Activated CD4-positive, alpha-beta memory T cell treated with anti-CD3 and anti-CD28 coated beads, Interleukin-2, amount 10 ng/mL, durations not matched to agents 7 days and 5 days (primary cell): ENCODE measurements at regions not wholly inside any gene's neighbourhood (a gene's known extent, or its start where the extent isn't known, plus 50 kb on each side); places are given as distances from the start of the nearest gene placed in this dataset.
"Not testable (repeated sequence)": the region's sequence is repeated elsewhere in the genome, so short reads cannot be mapped to it uniquely, and the experiment has no call there.

Source experiments
- CTCF ChIA-PET: fragments of 350-600 bp; sonication (Branson Sonifier 250); formaldehyde crosslinking; loops from one replicate; lab custom pipeline; 2021; ENCODE audit warnings: antibody characterized with exemption, inconsistent platforms; lab: Charles Lee
- POLR2A ChIA-PET: fragments of 350-600 bp; sonication (Branson Sonifier 250); formaldehyde crosslinking; loops from one replicate; lab custom pipeline; 2021; ENCODE audit warnings: antibody characterized with exemption; lab: Charles Lee
- DNase-seq: peaks from one replicate; pipeline ENCODE4 v3.0.0-alpha.2; 2020
- H3K27ac Mint-ChIP-seq: one replicate; pipeline ENCODE4 v1.8.0; 2021; ENCODE audit warnings: mild to moderate bottlenecking, mixed read lengths
- H3K27me3 Mint-ChIP-seq: one replicate; pipeline ENCODE4 v1.8.0; 2021; ENCODE audit warnings: mixed read lengths
- H3K36me3 Mint-ChIP-seq: one replicate; pipeline ENCODE4 v1.8.0; 2021; ENCODE audit warnings: low read depth, mixed read lengths
- H3K4me1 Mint-ChIP-seq: one replicate; pipeline ENCODE4 v1.8.0; 2021; ENCODE audit warnings: mixed read lengths
- H3K4me3 Mint-ChIP-seq: one replicate; pipeline ENCODE4 v1.8.0; 2021; ENCODE audit warnings: mild to moderate bottlenecking, mixed read lengths
- H3K9me3 Mint-ChIP-seq: one replicate; pipeline ENCODE4 v1.8.0; 2021; ENCODE audit warnings: mixed read lengths

DNA sequence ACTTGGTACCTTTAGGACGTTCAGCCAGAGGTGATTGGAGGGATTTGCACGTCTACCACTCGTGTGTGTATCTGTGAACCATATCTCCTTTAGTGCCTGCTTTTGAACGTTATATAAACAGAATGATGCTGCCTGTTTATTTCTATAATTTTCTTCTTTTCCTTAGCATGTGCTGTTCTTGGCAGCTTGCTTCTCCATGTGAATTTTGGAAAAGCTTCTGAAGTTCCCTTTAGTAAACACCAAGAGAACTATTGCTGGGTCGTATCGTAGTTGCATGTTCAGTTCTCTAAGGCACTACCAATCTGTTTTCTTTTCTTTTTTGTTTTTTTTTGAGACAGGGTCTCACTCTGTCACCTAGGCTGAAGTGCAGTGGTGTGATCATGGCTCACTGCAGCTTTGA is 73.8 kb upstream of the FANCC start:
- H3K36me3 Mint-ChIP-seq, POLR2A ChIA-PET, H3K27ac Mint-ChIP-seq, DNase-seq, H3K9me3 Mint-ChIP-seq, H3K4me1 Mint-ChIP-seq, CTCF ChIA-PET, H3K4me3 Mint-ChIP-seq: not testable (repeated sequence)
- H3K27me3 Mint-ChIP-seq = peaks cover 10% of the 10 kb centered on the region

DNA sequence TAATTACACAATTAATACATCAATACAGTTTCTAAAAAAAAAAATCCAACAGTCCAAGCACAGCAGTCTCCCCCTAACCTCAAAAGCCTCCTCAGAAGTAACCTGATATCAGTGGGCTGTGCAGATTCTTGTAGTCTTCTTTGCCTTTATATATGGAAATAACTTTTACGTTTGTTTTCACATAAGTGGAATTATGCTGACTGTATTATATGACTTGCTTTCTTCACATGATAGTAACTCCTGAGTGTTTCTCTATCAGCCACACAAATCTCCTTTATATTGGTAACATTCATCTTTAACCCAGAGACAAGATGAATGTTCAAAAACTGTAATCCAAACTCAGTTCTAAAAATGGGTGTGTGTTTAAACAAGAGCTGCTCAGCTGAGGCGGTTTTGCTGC is 71.9 kb upstream of the FANCC start:
- Mint-ChIP-seq H3K4me3 (no peak overlapping the region), H3K27me3 (peaks cover 11% of the 10 kb centered on the region), H3K27ac (no peak overlapping the region), H3K9me3 (no peaks in the 10 kb centered on the region), H3K4me1 (no peaks in the 10 kb centered on the region), H3K36me3 (no peaks in the 10 kb centered on the region)
- ChIA-PET POLR2A (no interaction called here), CTCF (interaction anchor here (0.6 kb wide), 1 partner anchor 28 kb away, joined by 4 read pairs; no protein-coding TSS in a partner anchor)
- DNase-seq = no peak

DNA sequence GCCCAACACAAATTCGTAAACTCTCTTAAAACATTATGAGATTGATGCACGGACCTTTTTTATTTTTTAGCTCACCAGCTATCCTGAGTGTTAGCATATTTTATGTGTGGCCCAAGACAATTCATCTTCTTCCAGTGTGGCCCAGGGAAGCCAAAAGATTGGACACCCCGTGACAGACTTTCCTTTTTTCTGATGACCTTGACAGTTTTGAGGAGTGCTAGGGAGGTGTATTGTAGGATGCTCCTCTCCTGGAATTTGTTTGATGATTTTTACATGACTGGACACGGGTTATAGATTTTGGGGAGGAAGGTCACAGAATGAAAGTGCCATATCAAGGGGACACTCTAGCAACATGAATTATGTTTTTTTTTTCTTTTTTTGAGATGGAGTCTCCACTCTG is 69.3 kb upstream of the FANCC start:
- no peak for DNase-seq
- Mint-ChIP-seq H3K9me3 (no peaks in the 10 kb centered on the region), H3K27me3 (peaks cover 20% of the 10 kb centered on the region), H3K36me3 (no peaks in the 10 kb centered on the region), H3K27ac (no peak overlapping the region), H3K4me1 (no peaks in the 10 kb centered on the region), H3K4me3 (no peak overlapping the region)
- ChIA-PET CTCF (no interaction called here), POLR2A (no interaction called here)

DNA sequence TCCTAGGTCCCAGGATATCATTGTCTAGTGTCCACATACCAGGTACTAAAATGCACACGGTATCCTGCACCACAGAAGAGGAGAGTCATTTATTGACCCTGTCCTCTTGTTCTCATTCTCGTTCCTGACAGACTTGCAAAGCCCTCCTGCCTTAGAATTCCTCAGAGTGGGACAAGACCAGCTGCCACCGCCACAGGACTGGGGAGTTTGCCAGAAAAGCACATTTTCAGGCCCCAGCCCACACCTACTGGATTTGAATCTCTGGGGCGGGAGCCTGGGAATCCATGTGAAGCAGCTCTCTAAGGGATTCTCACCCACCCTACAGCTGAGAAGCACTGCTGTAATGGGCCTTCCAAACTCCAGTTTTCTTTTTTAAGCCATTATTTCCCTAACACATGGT is 68.0 kb upstream of the FANCC start:
- no peaks in the 10 kb centered on the region for H3K36me3 Mint-ChIP-seq
- no peaks in the 10 kb centered on the region for H3K4me1 Mint-ChIP-seq
- ChIA-PET POLR2A (no interaction called here), CTCF (no interaction called here)
- no peak for DNase-seq
- H3K4me3 Mint-ChIP-seq = no peak overlapping the region
- H3K27ac Mint-ChIP-seq = no peak overlapping the region
- H3K9me3 Mint-ChIP-seq = no peaks in the 10 kb centered on the region
- peaks cover 28% of the 10 kb centered on the region for H3K27me3 Mint-ChIP-seq

DNA sequence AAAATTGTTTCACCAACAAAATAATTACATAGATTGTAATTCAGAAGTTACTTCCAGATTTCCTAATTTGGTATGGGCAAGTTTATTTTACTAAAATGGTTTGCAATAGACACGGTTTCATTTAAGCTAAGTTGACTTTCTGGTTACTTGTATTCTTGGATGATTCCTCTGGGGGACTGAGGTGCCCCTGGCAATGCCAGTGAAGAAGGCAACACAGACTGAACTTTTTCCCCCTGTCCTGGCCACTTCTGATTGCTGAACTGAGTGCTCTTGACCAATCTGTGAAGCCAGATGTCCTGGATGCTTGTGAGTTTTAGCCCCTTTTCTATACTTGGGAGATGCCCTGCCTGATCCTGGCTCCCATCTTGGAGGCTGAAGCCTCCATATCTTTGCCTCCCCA is 66.3 kb upstream of the FANCC start:
- H3K4me1 Mint-ChIP-seq = no peaks in the 10 kb centered on the region
- DNase-seq = no peak
- peaks cover 35% of the 10 kb centered on the region for H3K27me3 Mint-ChIP-seq
- no peak overlapping the region for H3K27ac Mint-ChIP-seq
- no peaks in the 10 kb centered on the region for H3K9me3 Mint-ChIP-seq
- no peaks in the 10 kb centered on the region for H3K36me3 Mint-ChIP-seq
- ChIA-PET POLR2A (no interaction called here), CTCF (no interaction called here)
- no peak overlapping the region for H3K4me3 Mint-ChIP-seq

DNA sequence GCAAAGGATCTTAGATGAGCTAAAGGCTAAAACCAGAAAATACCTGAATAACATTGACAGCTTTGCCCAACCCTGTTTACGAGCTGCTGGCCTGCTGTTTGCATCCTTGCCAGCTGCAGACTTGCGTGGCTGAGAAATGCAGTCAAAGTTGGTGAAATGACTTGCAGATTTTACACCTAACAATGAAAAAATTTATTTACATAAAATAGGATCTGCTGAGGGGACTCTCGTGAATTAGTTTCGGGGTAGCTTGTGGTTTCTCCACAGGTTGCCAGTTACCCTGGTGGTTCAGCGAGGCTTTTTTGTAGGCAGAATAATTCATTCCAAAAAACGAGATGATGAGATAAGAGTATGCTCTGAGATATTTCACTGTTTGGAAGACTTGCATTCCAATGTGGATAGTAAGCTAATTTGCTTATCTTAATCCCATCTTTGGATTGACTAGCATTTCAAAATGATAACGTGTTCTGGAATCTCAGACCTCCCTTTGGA is 65.7 kb upstream of the FANCC start:
- CTCF ChIA-PET = interaction anchor here (1.3 kb wide), 1 partner anchor 834 kb away, joined by 4 read pairs; no protein-coding TSS in a partner anchor
- Mint-ChIP-seq H3K4me3 (no peak overlapping the region), H3K4me1 (no peaks in the 10 kb centered on the region), H3K9me3 (no peaks in the 10 kb centered on the region), H3K27me3 (peaks cover 37% of the 10 kb centered on the region), H3K27ac (no peak overlapping the region), H3K36me3 (no peaks in the 10 kb centered on the region)
- POLR2A ChIA-PET = no interaction called here
- DNase-seq = no peak

DNA sequence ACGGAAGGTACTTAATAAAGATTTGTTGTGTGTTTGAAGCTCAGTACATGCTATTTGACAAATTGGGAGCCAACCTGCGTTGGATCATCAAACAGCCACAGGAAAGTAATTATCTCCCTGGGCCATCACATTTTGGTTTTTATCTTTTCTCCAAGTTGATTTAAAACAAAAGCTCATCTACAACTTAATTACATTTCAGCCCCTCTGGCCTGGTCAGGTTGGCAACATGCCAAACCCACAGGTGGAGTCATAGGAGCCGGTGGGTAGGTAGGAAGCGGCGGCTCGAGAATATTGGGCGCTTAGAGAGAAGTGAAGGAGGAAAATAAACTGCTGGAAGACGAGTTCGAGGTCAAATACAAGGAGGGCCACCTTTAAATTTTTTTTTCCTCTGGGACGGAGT is 64.9 kb upstream of the FANCC start:
- Mint-ChIP-seq H3K4me1 (no peaks in the 10 kb centered on the region), H3K27me3 (peaks cover 40% of the 10 kb centered on the region), H3K4me3 (no peak overlapping the region), H3K27ac (no peak overlapping the region), H3K36me3 (no peaks in the 10 kb centered on the region), H3K9me3 (no peaks in the 10 kb centered on the region)
- ChIA-PET CTCF (interaction anchor here (1.3 kb wide), 1 partner anchor 835 kb away, joined by 4 read pairs; no protein-coding TSS in a partner anchor), POLR2A (no interaction called here)
- no peak for DNase-seq

DNA sequence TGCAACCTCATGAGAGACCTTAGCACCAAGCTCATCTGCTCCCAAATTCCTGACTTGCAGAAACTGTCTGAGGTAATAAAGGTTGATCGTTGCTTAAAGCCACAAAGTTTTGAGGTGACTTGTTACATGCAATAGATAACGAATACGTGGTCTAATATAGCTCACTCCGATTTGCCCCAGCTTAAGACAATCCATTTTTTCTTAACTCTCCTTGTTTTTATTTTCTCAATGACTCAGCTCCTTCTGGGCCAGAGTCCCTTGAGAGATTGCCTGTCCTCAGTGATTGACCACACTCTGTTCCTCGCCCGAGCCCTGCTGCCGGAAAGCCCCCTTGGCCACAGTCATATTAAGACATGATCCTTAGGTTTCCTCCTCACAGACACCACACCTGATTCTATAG is 63.7 kb upstream of the FANCC start:
- no peak for DNase-seq
- Mint-ChIP-seq H3K9me3 (no peaks in the 10 kb centered on the region), H3K27me3 (peaks cover 38% of the 10 kb centered on the region), H3K36me3 (no peaks in the 10 kb centered on the region), H3K27ac (no peak overlapping the region), H3K4me1 (no peaks in the 10 kb centered on the region), H3K4me3 (no peak overlapping the region)
- ChIA-PET POLR2A (no interaction called here), CTCF (no interaction called here)

DNA sequence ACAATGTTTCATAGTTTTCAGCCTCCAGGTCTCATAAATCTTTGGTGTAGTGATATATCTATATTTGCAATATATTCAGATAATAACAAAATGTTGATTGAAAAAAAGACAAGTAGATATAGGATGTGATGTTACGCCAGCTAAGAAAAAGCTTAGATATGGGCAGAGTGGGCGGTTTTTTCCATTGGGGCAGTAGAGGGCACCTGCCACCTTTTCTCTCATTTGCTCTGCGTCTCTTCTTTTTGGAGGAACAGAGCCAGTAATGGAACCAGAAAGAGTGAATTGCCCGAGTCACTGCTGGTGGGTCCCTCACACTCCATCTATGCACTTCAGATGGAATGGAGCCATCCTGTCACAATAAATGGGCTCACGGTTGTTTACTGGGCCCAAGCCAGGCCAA is 62.1 kb upstream of the FANCC start:
- Mint-ChIP-seq H3K4me3 (no peak overlapping the region), H3K4me1 (no peaks in the 10 kb centered on the region), H3K27ac (no peak overlapping the region), H3K9me3 (no peaks in the 10 kb centered on the region), H3K36me3 (no peaks in the 10 kb centered on the region), H3K27me3 (peaks cover 38% of the 10 kb centered on the region)
- CTCF ChIA-PET = interaction anchor here (0.9 to 4.2 kb wide), 2 partner anchors 58 to 838 kb away, joined by 3 to 13 read pairs; no protein-coding TSS in a partner anchor
- POLR2A ChIA-PET = no interaction called here
- peak; percentile 32 for DNase-seq

DNA sequence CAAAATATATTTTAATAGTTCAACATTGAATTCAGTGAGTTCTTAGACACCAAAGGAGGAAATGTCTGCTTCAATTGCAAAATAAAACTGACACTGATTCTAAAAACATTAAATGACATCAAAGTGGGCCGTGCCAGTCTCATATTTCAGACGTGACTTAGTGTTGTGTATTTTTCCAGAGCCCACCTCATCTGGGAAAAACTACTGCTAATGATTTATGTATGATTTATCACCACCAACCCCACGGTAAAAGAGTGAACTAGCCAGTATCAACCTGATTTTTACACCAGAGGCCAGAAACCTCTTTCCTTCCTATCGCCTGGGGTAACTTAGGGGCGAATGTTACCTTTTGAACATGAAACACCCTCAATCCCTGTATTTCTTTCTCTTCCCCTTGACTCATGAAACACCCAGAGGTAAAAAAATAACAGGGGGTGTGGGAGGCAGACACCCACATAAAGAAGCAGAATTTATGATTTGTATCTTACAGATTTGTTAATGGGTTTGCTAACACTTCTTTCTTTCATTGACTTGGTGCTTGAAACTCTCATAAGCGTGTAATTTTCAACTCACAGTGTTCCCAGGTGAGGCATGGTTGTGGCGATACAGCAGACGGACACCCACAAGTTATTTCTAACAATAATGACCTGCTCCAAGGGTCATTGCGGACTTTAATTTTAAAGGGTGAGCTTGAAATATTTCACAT is 56.4 kb upstream of the FANCC start:
- ChIA-PET POLR2A (no interaction called here), CTCF (no interaction called here)
- H3K4me1 Mint-ChIP-seq = no peaks in the 10 kb centered on the region

DNA sequence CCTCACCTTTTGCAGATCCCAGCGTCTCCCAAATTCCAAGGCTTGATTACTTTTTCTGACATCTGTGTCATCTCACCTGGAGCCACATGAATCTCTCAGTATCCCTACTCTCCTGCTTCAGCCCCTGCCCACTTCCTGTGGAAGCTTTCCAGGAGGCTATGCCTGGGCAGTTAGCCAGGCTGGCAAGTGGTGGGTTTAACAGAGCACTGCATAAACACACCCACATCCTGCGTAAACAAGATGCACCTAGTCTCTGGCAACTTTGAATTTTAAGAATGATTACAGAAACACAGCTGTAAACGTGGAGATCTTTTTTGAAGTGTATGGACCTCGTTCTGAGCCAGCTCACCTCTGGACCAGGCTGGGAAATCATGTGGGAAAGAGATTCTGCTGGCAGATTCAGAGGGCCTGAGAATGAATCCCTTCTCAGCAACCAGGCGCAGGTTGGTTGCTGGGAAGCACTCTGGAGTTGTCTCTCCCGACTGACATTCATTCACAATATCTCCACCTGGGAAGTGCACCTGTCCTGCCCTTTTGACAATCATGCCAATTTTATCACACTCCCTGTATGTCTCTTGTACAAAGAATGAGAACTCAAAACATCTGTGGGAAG is 55.7 kb upstream of the FANCC start:
- no peak overlapping the region for H3K4me3 Mint-ChIP-seq
- H3K36me3 Mint-ChIP-seq = no peaks in the 10 kb centered on the region
- no peaks in the 10 kb centered on the region for H3K9me3 Mint-ChIP-seq
- H3K4me1 Mint-ChIP-seq = no peaks in the 10 kb centered on the region
- peaks cover 23% of the 10 kb centered on the region for H3K27me3 Mint-ChIP-seq
- POLR2A ChIA-PET = no interaction called here
- no peak overlapping the region for H3K27ac Mint-ChIP-seq
- no peak for DNase-seq
- CTCF ChIA-PET = no interaction called here

More for the DNA sequence above, 56.4 kb upstream of the FANCC start:
- Mint-ChIP-seq H3K36me3 (no peaks in the 10 kb centered on the region), H3K4me3 (no peak overlapping the region), H3K27me3 (peaks cover 21% of the 10 kb centered on the region), H3K27ac (no peak overlapping the region), H3K9me3 (no peaks in the 10 kb centered on the region)
- no peak for DNase-seq

DNA sequence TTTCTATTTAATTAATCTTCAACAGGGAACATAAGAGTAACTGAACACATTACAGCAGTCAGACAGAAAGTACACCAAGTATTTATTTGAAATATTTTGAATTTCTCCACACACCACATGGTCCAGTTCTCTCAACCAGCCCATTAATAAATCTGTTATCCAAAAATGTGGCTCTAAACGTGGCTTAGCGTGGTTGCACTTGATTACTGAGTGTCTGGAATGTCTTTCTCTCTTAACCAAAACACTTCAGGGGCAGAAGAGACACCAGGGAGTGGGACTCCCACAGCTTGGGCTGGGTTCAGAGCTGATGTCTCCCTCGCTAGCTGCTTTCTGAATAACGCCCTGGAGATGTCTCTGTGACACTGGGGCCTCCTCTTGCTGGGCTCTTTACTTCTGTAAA is 52.6 kb upstream of the FANCC start:
- no peak for DNase-seq
- H3K4me3 Mint-ChIP-seq = no peak overlapping the region
- peaks cover 24% of the 10 kb centered on the region for H3K27me3 Mint-ChIP-seq
- no peak overlapping the region for H3K27ac Mint-ChIP-seq
- POLR2A ChIA-PET = no interaction called here
- no peaks in the 10 kb centered on the region for H3K9me3 Mint-ChIP-seq
- H3K36me3 Mint-ChIP-seq = no peaks in the 10 kb centered on the region
- CTCF ChIA-PET = no interaction called here
- no peaks in the 10 kb centered on the region for H3K4me1 Mint-ChIP-seq

DNA sequence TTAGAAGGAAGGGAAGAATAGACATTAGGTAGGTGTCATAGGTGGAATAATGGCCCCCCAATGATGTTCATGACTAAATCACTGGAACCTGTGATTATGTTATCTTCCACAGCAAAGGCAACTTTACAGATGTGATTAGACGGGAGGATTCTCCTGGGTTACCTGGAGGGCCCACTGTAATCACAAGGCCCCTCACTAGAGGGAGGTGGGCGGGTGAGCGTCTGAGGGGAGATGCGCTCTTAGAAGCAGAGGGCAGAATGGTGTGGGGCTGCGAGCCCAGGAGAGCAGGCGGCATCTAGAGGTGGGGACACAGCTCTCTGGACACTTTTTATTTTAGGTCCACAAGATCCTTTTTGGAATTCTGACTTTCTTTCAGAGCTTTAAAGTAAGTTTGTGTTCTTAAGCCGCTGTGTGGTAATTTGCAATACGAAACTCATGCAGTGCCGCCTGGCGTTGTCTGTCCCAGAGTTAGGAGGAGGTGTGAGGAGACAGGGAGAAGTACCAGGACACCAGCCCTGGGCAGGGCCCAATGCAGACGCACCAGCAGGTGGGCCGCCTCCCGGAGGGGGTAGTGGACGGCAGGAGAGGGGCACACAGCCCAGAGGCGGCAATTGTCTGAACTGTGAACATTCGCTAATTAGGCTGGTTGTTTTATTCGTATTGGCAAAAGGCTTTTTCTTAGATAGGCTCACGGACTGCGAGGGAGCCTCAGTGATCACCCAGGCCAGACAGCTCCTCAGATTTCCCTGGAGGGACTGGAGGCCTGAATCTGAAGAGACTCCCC is 51.1 kb upstream of the FANCC start:
- POLR2A ChIA-PET = no interaction called here
- Mint-ChIP-seq H3K36me3 (no peaks in the 10 kb centered on the region), H3K27ac (no peak overlapping the region), H3K9me3 (no peaks in the 10 kb centered on the region), H3K4me3 (no peak overlapping the region), H3K4me1 (no peaks in the 10 kb centered on the region), H3K27me3 (peaks cover 28% of the 10 kb centered on the region)
- no peak for DNase-seq
- CTCF ChIA-PET = no interaction called here
